Renal cortical epithelial cell (primary cell): ENCODE measurements at regions not wholly inside any gene's neighbourhood (a gene's known extent, or its start where the extent isn't known, plus 50 kb on each side); places are given as distances from the start of the nearest gene placed in this dataset.

Experiments
- DNase-seq: peaks from one replicate; pipeline ENCODE4 v3.0.0-alpha.2; 2011; ENCODE audit warnings: low read depth

DNA sequence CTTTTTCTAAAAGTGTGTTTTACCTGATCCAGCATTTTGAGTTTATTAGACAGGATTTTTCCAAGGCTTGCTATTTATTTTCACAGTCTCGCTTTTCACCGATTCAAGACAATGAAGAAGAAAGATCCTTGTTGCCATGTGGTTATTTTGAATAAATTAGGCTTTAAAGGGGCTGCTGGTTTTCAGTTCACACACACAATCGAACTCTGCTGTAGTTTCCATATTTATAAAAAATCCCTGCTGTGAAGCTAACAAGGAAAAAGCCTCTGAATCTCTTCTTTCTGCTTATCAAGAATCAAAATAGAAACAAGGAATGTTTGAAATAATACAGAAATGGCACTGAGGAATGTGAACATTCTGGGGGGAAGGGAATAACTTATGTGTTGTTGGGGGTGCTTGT, 102.5 kb upstream of the KAZN start:
- no peak for DNase-seq

DNA sequence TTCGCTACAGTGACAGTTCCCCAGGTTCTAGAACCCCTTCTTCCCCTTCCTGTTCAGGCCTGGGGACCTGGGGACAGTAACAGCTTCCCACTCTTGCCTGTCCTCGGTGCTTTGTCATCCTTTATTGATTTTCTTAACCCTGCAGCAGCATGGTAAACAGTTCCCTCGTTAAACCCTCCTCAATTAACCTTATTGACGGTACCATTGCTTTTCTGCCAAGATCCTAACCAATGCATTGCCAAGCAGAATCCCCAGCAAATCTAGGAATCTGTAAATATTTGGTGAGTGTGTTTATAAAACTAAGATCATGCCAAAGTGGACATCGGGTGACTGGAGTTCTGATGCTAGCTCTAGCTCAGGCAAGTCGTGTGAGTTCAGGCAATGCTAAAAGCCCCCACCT, 99.6 kb upstream of the KAZN start:
- DNase-seq: no peak

DNA sequence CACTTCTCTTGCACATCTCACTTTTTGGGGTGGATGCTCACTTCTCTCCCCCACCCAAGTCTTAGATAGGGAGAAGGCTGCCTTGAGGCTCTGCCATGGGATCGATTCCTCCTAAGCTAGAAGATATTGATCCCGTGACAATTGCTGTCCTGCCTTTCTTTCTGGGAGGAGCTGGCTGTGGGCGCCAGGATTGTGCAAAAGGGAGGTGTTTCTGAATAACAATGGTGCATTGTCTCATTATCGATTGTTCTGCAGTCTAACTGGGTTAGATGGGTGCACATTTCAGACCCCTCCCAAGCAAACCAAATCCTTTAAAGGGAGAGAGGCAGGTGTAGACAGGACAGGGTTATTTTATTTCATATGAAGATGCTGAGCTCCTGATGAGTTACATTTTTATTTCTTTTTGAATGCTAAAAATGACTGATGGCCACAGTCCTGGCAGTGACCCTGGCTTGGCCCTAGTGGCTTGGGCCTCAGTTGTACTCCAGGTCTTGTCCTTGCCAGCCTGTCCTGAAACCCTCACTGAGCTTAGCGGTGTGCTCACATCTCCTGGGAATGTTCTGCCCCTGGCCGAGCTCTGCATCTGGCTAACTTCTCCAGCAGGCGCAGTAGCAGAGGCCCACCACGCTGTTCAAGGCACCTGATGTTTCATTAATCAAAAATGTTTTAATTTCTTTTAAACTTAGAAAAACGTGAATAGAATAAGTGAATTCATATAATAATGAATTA, 99.0 kb upstream of the KAZN start:
- DNase-seq: no peak

DNA sequence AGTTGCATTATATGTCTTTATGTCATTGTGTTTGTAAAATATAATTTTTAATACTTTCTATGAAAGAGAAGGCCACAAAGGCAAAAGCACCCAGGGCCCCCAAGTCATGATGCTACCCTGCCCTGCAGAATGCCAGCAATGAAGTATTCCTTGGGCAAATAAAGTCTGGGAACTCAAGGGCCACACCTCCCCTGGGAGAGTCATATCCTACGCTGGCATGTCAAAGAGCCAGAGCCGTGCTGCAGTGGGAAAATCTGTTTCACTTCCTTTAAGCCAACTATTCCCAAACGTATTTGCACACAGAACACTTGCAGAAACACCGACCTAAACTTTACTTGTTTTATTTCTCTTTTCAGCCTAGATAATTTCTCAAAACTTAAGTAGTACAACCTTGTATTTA, 98.4 kb upstream of the KAZN start:
- DNase-seq: no peak

DNA sequence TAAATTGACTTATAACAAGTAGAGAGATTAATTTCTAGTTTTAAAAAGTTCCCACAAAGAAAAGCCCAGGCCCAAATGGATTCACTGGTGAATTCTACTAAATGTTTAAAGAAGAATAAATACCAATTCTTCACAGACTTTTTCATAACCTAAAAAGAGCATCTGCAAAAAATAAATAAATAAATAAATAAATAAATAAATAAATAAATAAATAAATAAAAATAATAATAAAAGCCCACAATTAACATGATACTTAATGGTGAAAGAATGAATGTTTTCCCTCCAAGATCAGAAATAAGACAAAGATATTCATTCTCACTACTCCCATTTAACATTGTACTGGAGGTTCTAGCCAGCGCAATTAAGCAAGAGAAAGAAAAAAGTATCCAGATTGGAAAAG, 97.6 kb upstream of the KAZN start:
- no peak for DNase-seq

- DNase-seq: no peak
Observed at GRCh38 chr1:14504517-14504916, 94.0 kb upstream of the KAZN start.

GRCh38 chr1:14506471-14507255, 91.8 kb upstream of the KAZN start:
- no peak for DNase-seq

DNA sequence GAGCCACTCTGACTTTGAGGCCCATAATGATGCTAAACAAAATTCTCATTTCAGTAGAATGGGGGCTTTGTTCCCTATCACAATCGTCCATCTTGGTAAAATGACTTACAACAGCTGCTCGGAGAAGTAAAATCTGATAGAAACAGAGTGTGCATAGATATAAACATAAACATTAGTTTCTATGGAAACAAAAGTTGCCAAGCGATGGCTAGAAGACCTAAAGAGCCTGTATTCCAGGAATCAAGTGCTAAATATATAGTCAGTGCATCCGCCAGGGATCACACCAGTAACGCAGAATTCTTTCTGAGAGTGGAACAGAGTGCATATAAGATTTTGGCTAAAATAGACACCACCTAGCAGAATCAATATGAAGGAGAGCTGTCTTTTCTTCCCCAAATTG, 91.2 kb upstream of the KAZN start:
- DNase-seq: no peak

GRCh38 chr1:14508613-14509012, 89.9 kb upstream of the KAZN start:
- DNase-seq: no peak

DNA sequence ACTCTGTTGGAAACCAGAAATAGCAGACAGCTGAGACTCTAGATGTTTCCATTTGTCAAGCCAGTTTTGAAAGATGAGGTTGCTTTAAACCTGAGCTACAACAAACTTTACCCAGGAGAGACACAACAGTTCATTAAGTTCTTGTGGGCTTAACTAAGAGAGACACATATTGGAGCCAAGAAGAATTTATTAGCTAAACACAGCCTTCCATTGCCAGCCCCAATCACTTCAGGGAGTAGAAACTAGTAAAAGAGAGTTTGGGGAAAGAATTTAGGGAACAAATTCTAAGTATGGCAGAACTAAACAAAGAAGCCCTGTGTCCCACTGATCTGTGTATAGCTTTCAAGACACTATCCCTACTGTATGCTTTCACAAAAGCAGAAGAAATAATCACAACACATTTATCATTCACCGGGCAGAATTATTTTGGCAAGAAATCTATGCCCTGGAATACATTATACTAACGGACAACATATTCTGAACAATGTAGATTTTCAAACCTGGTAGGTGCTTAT, 87.3 kb upstream of the KAZN start:
- DNase-seq: no peak

- no peak for DNase-seq
Observed at GRCh38 chr1:14511796-14512585, 86.5 kb upstream of the KAZN start.

- DNase-seq: no peak
Observed at GRCh38 chr1:14513111-14513510, 85.4 kb upstream of the KAZN start.

DNA sequence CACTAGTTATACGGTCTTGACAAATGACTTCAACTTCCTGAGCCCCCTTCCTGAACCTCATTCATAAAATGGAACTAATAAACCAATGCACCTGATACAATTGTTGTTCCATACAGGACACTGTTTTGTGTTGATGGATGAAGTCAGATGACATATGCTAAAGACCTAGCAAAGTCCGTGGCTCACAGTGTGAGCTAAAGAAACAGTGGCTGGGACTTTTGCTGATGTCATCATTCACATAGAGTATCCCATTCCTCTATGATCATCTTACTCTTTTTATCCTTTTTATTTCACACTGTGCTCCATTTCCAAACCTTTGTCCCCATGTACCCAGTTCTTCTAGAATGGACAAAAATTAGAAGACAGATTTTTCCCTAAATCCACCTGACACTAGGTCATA, 83.7 kb upstream of the KAZN start:
- DNase-seq: no peak

DNA sequence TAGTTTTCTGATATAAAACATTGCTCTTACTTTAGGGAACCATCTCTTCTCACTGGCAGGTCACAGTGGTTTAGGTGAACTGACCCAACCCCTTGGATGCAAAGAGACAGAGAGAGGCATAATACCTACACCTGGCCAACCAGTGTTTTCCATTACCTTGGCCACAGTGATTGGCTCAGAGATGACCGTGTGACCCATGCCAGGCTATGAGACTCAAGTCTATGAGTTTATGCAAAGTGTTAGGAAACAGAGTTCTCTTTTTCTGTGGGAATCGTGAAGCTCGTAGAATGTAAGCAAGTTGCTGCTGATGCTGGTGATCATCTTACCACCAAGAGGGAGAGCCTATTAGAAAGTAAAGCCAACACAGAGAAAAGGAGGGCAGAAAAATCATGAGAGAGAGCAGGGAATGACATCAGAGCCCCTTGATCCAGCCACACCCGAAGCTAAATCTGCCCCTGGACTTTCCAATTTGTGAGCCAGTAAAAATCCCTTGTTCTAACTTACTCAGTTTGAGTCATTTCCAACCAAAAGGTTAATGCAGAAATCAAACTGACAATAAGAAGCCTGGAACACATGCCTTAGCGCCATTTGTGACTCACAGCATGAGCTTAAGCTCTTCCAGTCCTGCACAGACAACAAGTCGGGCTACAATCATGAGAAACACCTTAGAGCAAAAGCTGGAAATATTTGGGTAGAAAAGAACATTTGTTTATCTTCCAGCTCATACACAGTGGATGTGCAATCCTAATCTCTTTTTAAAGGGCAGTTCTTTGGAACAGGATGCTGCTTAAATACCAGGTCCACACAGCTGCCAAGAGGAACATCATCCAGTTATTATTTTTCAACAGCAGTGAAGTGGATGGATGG, 81.3 kb upstream of the KAZN start:
- DNase-seq: peak; percentile 82

DNA sequence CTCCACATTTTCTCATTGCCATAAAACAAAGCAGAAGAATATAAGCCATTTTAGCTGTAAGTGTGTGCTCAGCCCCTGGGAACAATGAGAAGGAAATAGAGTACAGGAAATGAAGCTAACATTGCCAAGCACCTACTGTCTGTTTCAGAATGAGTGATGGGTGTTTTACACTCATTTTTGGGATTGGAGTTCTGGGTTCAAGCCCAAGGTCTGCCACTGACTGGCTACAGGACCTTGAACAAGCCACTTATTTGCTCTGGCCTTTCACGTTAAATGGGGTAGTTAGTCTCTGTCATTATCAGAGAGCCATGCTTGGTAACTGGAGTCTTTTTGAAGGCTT, 80.7 kb upstream of the KAZN start:
- no peak for DNase-seq

- no peak for DNase-seq
Observed at GRCh38 chr1:14519976-14520375, 78.5 kb upstream of the KAZN start.

GRCh38 chr1:14520514-14521163, 77.8 kb upstream of the KAZN start:
- no peak for DNase-seq

DNA sequence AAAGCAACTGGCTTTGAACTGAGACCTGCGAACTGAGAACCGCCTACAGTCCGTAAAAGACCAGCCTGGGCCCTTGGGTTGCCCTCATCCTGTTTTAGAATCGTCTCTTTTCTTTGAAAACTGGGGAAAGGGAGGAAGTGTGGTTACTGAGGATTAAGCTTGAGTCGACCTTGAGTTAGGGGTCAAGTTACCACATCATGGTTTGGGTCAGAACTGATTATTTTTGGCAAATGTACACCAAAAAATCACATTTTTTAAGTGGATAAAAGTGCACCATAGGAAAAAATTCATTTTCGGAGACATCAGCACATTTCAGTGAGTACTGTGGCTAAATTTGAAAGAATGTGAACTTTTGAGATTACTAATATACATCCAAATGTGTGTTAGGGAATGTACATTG, 76.9 kb upstream of the KAZN start:
- DNase-seq: no peak

- DNase-seq: no peak
Observed at GRCh38 chr1:14522077-14522925, 76.2 kb upstream of the KAZN start.

- peak; percentile 19 for DNase-seq
Observed at GRCh38 chr1:14522926-14523241, 75.6 kb upstream of the KAZN start.
